GM12875 (cell line): ENCODE measurements at regions not wholly inside any gene's neighbourhood (a gene's known extent, or its start where the extent isn't known, plus 50 kb on each side); places are given as distances from the start of the nearest gene placed in this dataset.

ENCODE experiments used
- H3K4me3 ChIP-seq: one replicate; pipeline ENCODE4 v1.5.1; 2011; ENCODE audit warnings: low read depth, low read length, control low read depth
- TF ChIP-seq, protein P1 (sequence below): IDR thresholded peaks from 2 replicates; pipeline ENCODE4 v1.5.1; 2011; ENCODE audit warnings: low read depth, mild to moderate bottlenecking, control low read depth, inconsistent platforms, low read length, moderate library complexity, borderline replicate concordance; ENCODE audit not compliant: insufficient read depth

- no peak overlapping the region for H3K4me3 ChIP-seq
- TF ChIP-seq, protein P1, sequence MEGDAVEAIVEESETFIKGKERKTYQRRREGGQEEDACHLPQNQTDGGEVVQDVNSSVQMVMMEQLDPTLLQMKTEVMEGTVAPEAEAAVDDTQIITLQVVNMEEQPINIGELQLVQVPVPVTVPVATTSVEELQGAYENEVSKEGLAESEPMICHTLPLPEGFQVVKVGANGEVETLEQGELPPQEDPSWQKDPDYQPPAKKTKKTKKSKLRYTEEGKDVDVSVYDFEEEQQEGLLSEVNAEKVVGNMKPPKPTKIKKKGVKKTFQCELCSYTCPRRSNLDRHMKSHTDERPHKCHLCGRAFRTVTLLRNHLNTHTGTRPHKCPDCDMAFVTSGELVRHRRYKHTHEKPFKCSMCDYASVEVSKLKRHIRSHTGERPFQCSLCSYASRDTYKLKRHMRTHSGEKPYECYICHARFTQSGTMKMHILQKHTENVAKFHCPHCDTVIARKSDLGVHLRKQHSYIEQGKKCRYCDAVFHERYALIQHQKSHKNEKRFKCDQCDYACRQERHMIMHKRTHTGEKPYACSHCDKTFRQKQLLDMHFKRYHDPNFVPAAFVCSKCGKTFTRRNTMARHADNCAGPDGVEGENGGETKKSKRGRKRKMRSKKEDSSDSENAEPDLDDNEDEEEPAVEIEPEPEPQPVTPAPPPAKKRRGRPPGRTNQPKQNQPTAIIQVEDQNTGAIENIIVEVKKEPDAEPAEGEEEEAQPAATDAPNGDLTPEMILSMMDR: no peak
Measured at GRCh38 chr1:48164571-48164970, 57.9 kb upstream of the SLC5A9 start.

- no peak overlapping the region for H3K4me3 ChIP-seq
- TF ChIP-seq, protein P1: no peak
Measured at GRCh38 chr1:48160486-48161132, 61.9 kb upstream of the SLC5A9 start.

DNA sequence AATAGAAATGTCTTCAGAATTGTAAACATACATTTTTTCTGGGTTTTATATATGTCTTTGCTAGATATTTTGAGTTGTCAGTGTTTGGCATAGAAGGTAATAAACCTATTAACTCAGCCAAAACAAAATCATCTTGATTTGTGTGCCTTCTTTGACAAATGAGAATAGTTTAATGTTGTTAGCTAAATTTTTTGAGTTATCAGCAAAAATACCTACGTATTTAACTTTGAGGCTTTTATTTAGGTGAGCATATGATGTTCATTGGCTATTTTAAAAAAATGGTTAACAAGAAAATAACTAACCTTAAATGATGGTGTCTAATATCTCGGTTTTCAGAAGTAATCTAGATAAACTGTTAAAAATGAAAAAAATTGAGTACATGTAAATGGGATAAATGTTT is 83.2 kb upstream of the SLC5A9 start:
- TF ChIP-seq, protein P1: no peak
- H3K4me3 ChIP-seq: no peak overlapping the region

- TF ChIP-seq, protein P1: no peak
- no peak overlapping the region for H3K4me3 ChIP-seq
Measured at GRCh38 chr1:48127735-48128685, 94.5 kb upstream of the SLC5A9 start.

- TF ChIP-seq, protein P1: no peak
- no peak overlapping the region for H3K4me3 ChIP-seq
Measured at GRCh38 chr1:48123647-48124046, 98.9 kb upstream of the SLC5A9 start.

DNA sequence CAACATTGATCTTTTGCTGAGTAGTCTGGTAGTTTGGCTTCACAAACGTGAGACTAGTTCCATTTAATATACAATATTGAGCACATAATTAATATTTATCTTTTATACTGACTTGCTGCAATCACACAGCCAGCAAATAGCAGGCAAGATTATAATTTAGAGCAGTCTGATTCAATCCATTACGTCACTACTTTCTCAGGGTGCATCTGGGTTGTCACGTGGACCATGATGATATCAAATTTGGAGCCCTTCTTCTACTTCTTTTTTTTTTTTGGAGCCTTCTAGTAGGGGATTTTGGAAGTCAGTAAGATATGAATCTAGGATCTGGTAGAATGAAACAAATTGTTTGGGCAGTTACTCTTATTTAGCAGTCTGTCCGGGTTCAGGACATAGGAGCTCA is 100.6 kb upstream of the SLC5A9 start:
- H3K4me3 ChIP-seq: no peak overlapping the region
- TF ChIP-seq, protein P1: no peak

DNA sequence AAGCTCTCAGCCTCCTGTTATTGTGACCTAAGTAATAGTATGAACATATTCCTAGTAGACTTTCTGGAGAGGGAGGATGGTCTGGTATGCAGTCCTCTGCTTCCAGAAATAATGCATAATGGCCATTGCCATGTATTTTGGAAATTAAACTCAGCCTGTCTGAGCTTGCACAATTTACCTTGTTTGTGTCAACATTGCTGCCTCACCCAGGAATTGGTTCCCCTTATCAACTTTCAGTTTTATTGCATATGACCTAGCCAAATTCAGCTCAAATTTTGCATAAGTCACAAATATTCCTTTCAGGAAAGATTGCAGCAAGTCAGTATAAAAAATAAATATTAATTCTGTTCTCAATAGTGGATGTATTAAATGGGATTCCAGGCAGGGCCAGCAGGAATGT is 101.9 kb upstream of the SLC5A9 start:
- no peak overlapping the region for H3K4me3 ChIP-seq
- TF ChIP-seq, protein P1: no peak
